ENCODE measurements at regions not wholly inside any gene's neighbourhood (a gene's known extent, or its start where the extent isn't known, plus 50 kb on each side); places are given as distances from the start of the nearest gene placed in this dataset.
"Not testable (repeated sequence)": the region's sequence is repeated elsewhere in the genome, so short reads cannot be mapped to it uniquely, and the experiment has no call there.

DNA sequence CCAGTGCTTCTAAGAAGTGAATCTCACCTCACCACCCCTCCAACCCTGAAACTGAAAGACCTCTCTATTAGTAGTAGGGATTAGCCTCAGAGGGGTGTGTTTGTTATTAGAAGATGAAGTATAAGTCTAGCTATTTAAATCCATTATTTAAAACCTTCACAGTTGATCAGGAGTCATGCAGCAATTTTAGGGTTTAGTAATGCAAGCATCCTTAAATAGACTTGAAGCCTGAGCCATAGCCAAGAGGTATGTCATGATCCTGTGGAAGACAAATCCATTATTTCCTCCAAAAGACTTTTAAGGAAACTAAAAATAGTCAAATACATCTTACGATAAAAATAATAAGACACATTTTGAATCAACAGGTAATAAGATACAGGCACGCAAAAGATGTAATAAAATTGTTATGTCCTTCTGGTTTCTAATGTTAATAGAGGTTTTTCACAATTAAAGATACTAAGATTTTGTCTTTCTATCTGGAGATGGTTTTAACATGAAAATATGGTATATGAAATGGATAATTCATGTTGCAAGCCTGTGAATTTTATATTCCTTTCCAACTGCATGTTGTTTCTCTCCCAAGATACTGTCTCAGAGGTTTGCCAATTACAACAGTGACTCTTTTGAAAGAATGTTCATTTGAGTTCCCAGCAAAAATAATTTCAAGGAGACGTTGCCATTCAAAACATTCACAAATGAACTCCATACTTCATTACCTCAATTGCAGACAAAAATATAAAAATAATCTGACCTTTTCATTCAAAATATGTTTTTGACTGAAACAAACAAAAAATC is 68.0 kb downstream of the LUZP4 start:
- no peak for DNase-seq (ENCODE audit: low read depth)

DNA sequence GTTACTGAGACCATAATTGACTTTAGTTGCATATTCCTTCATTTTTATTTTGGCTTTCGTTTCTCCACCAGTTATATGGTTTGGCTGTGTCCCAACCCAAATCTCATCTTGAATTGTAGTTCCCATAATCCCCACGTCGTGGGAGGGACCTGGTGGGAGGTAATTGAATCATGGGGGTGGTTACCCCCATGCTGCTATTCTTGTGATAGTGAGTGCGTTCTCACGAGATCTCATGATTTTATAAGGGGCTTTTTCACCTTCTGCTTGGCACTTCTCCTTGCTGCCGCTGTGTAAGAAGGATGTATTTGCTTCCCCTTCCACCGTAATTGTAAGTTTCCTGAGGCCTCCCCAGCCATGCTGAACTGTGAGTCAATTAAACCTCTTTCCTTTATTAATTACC is 70.0 kb downstream of the LUZP4 start:
- not testable (repeated sequence) for DNase-seq (ENCODE audit: low read depth)

- DNase-seq (ENCODE audit: low read depth) = no peak
Measured at GRCh38 chrX:115360220-115360781, 70.8 kb downstream of the LUZP4 start.

- DNase-seq (ENCODE audit: low read depth) = no peak
Measured at GRCh38 chrX:115362334-115363095, 73.0 kb downstream of the LUZP4 start.

DNA sequence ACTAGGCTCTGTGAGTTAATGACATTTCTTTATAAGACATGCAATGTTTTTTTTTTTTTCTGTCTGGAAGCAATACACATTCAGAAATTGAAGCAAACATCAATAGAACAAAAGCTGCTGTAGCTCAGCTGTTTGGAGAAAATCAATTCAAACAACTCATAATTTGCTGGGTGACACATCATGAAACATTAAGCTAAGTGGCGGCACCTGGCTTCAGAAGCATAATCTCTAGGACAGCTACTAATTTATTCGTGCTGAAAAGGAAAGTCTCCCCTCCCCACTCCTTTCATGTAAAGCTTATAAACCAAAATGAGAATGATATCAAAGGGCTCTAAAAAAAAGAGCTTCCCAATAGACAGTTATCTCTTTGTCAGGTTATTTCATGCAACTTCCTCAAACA is 73.9 kb downstream of the LUZP4 start:
- no peak for DNase-seq (ENCODE audit: low read depth)

- no peak for DNase-seq (ENCODE audit: low read depth)
Measured at GRCh38 chrX:115363897-115364296, 74.4 kb downstream of the LUZP4 start.

- no peak for DNase-seq (ENCODE audit: low read depth)
Measured at GRCh38 chrX:115364670-115365069, 75.2 kb downstream of the LUZP4 start.

DNA sequence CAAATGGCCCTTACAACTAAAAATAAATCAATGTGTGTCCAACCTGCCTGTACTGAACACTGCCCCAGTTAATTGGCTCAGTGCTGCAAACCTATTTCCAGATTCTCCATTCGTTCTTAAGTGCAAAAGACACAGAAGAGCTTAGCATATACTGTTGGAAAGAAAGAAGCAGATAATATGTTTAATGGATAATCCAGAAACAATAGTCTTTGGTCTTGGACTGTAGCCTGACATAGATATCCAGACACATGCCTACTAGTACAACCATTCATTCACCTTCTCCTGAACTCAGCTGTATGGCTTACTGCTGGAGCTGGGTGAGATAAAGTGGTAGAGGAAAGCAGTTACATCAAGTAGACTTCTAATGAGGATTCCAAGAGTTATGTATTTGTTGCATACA is 77.0 kb downstream of the LUZP4 start:
- no peak for DNase-seq (ENCODE audit: low read depth)

- DNase-seq (ENCODE audit: low read depth) = no peak
Measured at GRCh38 chrX:115367455-115367854, 77.9 kb downstream of the LUZP4 start.

GRCh38 chrX:115367951-115368350 is 78.4 kb downstream of the LUZP4 start:
- DNase-seq (ENCODE audit: low read depth) = no peak

- no peak for DNase-seq (ENCODE audit: low read depth)
Measured at GRCh38 chrX:115368876-115369275, 79.4 kb downstream of the LUZP4 start.

GRCh38 chrX:115372152-115372551 is 82.6 kb downstream of the LUZP4 start:
- DNase-seq (ENCODE audit: low read depth) = peak; percentile 29

- DNase-seq (ENCODE audit: low read depth) = no peak
Measured at GRCh38 chrX:115373308-115373707, 83.8 kb downstream of the LUZP4 start.

DNA sequence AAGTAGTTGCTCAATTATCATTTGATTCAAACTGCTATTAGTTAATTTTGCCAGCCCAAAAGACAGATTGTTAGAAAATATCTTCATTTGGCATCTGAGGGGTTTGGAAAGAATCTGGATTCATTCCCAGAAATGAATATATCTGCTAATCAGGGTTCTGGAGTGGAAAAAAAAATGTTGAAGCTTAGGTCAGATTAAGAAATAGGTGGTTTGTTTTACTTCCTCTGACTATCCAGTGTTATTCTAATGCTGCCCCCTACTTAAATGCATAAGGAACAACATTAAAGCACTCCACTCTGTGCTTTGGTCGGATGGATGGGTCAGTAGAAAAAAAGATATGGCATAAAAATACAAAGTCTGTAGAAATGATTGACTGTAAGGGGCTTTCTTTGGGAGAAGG is 89.0 kb downstream of the LUZP4 start:
- peak; percentile 3 for DNase-seq (ENCODE audit: low read depth)

DNA sequence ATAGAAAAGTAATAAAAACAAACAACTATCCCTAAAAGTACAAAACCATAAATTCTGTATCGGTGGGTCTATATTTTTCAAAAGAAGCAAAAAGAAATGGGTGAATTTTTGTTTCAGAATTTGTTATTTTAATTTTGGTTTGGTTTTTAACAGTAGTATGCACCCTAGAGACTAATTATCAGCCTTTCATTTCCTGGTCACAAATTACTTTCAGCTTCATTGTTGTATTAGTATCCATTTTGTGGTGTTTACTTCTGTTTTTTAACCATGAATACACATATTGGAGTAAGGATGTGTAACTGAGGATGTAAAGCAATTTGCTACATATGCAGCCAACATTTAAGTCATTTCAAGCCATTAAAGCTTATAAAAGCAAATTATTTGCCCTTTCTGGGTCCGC is 97.8 kb downstream of the LUZP4 start:
- DNase-seq (ENCODE audit: low read depth) = no peak

DNA sequence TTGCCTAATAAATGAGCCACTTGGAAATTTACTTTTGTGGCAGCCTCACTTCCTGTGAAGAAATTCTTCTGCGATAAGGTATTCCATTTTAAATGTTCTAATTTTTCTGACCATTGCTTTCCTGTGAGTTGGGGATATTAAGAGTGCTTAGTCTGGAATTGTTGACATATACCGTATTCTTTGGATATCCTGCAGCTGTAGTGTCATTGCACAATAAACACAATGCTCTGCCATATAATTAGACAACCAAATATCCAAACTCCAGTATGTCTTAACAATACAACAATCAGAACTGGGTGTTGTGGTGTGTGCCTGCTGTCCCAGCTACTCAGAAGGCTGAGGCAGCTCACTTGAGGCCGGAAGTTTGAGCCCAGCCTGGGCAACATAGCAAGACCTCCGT is 99.4 kb downstream of the LUZP4 start:
- DNase-seq (ENCODE audit: low read depth) = no peak

GRCh38 chrX:115390078-115390477 is 100.6 kb downstream of the LUZP4 start:
- DNase-seq (ENCODE audit: low read depth) = no peak

DNA sequence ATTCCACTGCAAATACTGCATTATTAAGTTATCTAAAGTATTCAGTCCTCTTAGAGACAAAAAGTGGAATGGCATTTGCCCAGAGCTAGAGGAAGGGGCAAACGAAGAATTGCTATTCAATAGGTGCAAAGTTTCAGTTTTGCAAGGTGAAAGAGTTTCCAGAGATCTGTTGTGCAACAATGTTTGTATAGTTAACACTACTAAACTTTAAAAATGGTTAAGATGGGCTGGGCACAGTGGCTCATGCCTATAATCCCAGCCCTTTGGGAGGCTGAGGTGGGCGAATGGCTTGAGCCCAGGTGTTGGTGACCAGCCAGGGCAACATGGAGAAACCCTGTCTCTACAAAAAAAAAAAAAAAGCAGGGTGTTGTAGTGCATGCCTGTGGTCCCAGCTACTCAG is 102.5 kb downstream of the LUZP4 start:
- DNase-seq (ENCODE audit: low read depth) = no peak

DNA sequence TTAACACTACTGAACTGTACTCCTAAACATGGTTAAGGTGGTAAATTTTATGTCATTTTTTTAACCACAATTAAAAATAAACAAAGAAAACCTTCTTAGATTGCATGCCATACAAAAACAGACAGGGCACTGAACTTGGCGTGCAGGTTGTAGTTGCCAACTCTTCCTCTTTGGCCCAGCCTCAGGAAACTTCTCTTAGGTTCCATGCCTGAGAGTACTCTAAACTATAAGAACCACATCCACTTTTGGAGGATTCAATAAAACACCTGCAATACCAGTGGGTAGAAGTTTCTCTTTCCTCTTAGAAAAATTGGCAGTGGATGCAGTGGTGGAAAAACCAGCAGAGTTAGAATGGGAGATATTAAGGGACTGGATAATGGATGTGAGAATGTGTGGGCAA is 103.4 kb downstream of the LUZP4 start:
- DNase-seq (ENCODE audit: low read depth) = no peak

DNA sequence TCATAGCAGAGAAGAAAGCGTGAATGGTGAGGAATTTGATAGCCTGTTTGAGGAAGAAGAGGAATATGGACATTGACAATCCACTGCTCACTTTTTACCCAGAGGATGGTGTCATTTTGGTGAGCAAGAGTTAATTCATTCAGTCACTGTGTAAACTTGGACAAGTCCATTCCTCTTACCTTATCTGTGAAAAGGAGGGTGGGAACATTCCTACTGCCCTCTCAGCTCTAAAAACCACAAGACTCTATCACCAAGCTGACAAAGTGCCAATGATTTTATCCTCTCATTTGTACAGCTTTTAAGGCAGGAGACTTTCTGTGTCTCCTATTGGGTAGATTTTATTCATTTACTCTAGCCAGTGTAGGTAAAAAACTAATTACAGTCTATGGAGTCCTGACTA is 103.8 kb downstream of the LUZP4 start:
- DNase-seq (ENCODE audit: low read depth) = peak; percentile 26

DNA sequence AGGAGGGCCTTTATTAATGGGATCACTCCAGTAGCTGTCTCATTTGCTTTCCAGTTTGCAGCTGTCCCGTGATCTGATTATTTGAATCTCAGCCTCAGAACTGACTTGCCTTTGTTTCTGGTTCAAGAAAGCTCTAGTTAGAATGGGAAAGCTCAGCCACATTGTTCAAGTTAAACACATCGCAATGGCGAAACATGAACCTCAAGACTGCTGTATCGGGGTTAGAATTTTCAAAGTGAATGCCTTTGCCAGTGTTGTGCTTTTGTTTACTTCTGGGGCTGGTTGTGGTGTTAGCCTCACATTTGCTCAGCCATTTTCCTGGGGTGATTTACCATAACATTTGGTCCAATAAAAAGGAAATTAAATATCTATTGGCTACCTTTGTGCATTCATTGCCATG is 105.3 kb downstream of the LUZP4 start:
- not testable (repeated sequence) for DNase-seq (ENCODE audit: low read depth)

- no peak for DNase-seq (ENCODE audit: low read depth)
Measured at GRCh38 chrX:115399306-115399705, 109.8 kb downstream of the LUZP4 start.

DNA sequence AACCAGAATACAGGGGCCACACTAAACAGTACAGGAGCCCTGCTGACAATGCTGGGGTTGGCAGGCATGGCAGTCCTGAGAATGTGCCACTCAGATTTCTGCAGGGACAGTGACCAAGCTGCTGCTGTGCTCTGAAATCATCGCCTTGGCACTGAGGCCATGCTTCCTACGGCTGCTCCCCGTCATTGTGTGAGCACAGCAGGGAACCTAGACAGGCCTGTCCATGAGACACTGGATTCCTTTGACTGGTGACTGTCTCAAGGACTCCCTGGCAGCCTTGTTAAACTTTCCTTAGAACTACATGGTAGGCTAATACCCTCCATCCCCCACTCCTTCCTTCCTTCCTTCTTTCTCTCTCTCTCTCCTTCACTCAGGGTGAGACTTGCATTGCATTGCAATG is 111.4 kb downstream of the LUZP4 start:
- DNase-seq (ENCODE audit: low read depth) = no peak

Measured in HS-5 (cell line).